Endothelial cell (in vitro differentiated cells): ENCODE measurements at regions not wholly inside any gene's neighbourhood (a gene's known extent, or its start where the extent isn't known, plus 50 kb on each side); places are given as distances from the start of the nearest gene placed in this dataset.
"Not testable (repeated sequence)": the region's sequence is repeated elsewhere in the genome, so short reads cannot be mapped to it uniquely, and the experiment has no call there.

ENCODE experiments used
- DNase-seq: peaks from one replicate; pipeline ENCODE4 v3.0.0; 2021; ENCODE audit warnings: low spot score
- H3K27ac Mint-ChIP-seq: one replicate; pipeline ENCODE4 v1.8.0; 2021; ENCODE audit warnings: mixed read lengths, inconsistent platforms; ENCODE audit not compliant: unreplicated experiment
- H3K27me3 Mint-ChIP-seq: one replicate; pipeline ENCODE4 v1.8.0; 2021; ENCODE audit warnings: mild to moderate bottlenecking, moderate library complexity, mixed read lengths, inconsistent platforms; ENCODE audit not compliant: unreplicated experiment
- H3K36me3 Mint-ChIP-seq: one replicate; pipeline ENCODE4 v1.8.0; 2021; ENCODE audit warnings: mild to moderate bottlenecking, low read depth, mixed read lengths, inconsistent platforms; ENCODE audit not compliant: unreplicated experiment
- H3K4me1 Mint-ChIP-seq: one replicate; pipeline ENCODE4 v1.8.0; 2021; ENCODE audit warnings: mild to moderate bottlenecking, mixed read lengths, inconsistent platforms; ENCODE audit not compliant: unreplicated experiment
- H3K4me3 Mint-ChIP-seq: one replicate; pipeline ENCODE4 v1.8.0; 2021; ENCODE audit warnings: mild to moderate bottlenecking, mixed read lengths, inconsistent platforms; ENCODE audit not compliant: unreplicated experiment
- H3K9me3 Mint-ChIP-seq: one replicate; pipeline ENCODE4 v1.8.0; 2021; ENCODE audit warnings: mixed read lengths, inconsistent platforms; ENCODE audit not compliant: unreplicated experiment
- CTCF ChIP-seq: fragments of 200-600 bp; sonication (generic); IDR thresholded peaks from one replicate; pipeline ENCODE4 v1.5.0; 2021; ENCODE audit warnings: antibody characterized with exemption; ENCODE audit not compliant: unreplicated experiment

- no peaks in the 10 kb centered on the region for H3K9me3 Mint-ChIP-seq
- no peak overlapping the region for H3K4me3 Mint-ChIP-seq
- peaks cover 8% of the 10 kb centered on the region for H3K27me3 Mint-ChIP-seq
- no peak for TF ChIP-seq CTCF
- peaks cover 10% of the 10 kb centered on the region for H3K36me3 Mint-ChIP-seq
- peaks cover 28% of the 10 kb centered on the region for H3K4me1 Mint-ChIP-seq
- peak overlapping the region; percentile 22 for H3K27ac Mint-ChIP-seq
- no peak for DNase-seq
These were observed 159.1 kb upstream of the FOXF1 start for GRCh38 chr16:86351041-86351784.

GRCh38 chr16:86351785-86352139 lies 158.6 kb upstream of the FOXF1 start:
- not testable (repeated sequence) for DNase-seq, H3K27ac Mint-ChIP-seq, H3K27me3 Mint-ChIP-seq, H3K4me3 Mint-ChIP-seq, H3K9me3 Mint-ChIP-seq
- Mint-ChIP-seq H3K4me1 (peaks cover 24% of the 10 kb centered on the region), H3K36me3 (peaks cover 11% of the 10 kb centered on the region)

- H3K4me1 Mint-ChIP-seq = peaks cover 24% of the 10 kb centered on the region
- H3K36me3 Mint-ChIP-seq = peaks cover 11% of the 10 kb centered on the region
- no peak for TF ChIP-seq CTCF
- H3K27ac Mint-ChIP-seq = no peak overlapping the region
- no peak overlapping the region for H3K4me3 Mint-ChIP-seq
- H3K9me3 Mint-ChIP-seq = no peaks in the 10 kb centered on the region
- peaks cover 5% of the 10 kb centered on the region for H3K27me3 Mint-ChIP-seq
- no peak for DNase-seq
These were observed 157.2 kb upstream of the FOXF1 start for GRCh38 chr16:86353148-86353547.

- Mint-ChIP-seq H3K4me3 (no peak overlapping the region), H3K4me1 (peaks cover 24% of the 10 kb centered on the region), H3K36me3 (peaks cover 11% of the 10 kb centered on the region), H3K27ac (no peak overlapping the region), H3K27me3 (peaks cover 7% of the 10 kb centered on the region), H3K9me3 (no peaks in the 10 kb centered on the region)
- DNase-seq = no peak
- no peak for TF ChIP-seq CTCF
These were observed 156.4 kb upstream of the FOXF1 start for GRCh38 chr16:86353948-86354347.

- peaks cover 22% of the 10 kb centered on the region for H3K4me1 Mint-ChIP-seq
- H3K36me3 Mint-ChIP-seq = peaks cover 11% of the 10 kb centered on the region
- DNase-seq = no peak
- no peak overlapping the region for H3K4me3 Mint-ChIP-seq
- peaks cover 4% of the 10 kb centered on the region for H3K27me3 Mint-ChIP-seq
- no peak for TF ChIP-seq CTCF
- no peaks in the 10 kb centered on the region for H3K9me3 Mint-ChIP-seq
- H3K27ac Mint-ChIP-seq = no peak overlapping the region
These were observed 155.4 kb upstream of the FOXF1 start for GRCh38 chr16:86354641-86355513.
